ENCODE measurements at regions not wholly inside any gene's neighbourhood (a gene's known extent, or its start where the extent isn't known, plus 50 kb on each side); places are given as distances from the start of the nearest gene placed in this dataset.

DNA sequence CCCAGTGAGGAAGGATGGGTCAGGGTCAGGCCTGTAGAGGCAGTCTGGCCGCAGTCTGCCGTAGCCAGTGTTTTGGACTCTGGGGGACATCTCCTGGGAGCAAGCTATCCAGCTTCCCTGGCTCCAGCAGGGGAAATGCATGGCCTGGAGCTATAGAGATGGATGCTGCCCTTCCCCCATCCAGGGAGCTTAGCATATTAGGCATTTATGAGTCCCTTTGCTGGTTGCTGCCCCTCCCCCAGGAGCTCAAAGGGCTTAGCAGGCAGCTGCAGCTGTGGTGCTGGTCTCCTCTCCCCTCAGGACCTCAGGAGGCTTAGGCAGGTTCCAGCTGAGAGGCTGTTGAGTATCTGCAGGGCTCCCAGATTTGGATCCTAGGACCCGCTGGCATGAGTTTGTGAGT, 1158.7 kb downstream of the DTWD2 start:
- FAIRE-seq (no peak), DNase-seq (ENCODE audit: low read depth, low spot score) (no peak)
- H3K9ac ChIP-seq (replicated peaks; ENCODE audit: extremely low read depth, insufficient read depth, low read length) = no peak overlapping the region
- TF ChIP-seq MAX (IDR thresholded peaks at IDR 0.05; ENCODE audit: insufficient read depth, insufficient read length) (no peak), EZH2 (IDR thresholded peaks at IDR 0.05; ENCODE audit: borderline replicate concordance, low read depth, low read length, severe bottlenecking) (no peak), FOS (IDR thresholded peaks at IDR 0.05; ENCODE audit: borderline replicate concordance, insufficient read depth, low read length) (no peak), JUN (IDR thresholded peaks at IDR 0.05; ENCODE audit: borderline replicate concordance, insufficient read depth, insufficient read length, low read depth) (no peak), POLR2A (IDR thresholded peaks at IDR 0.05; ENCODE audit: low read depth, low read length) (no peak), POLR2AphosphoS5 (IDR thresholded peaks at IDR 0.05; ENCODE audit: insufficient read depth, low read depth, low read length) (no peak), GATA2 (IDR thresholded peaks at IDR 0.05; ENCODE audit: insufficient read depth, insufficient read length, low read depth, low read length) (no peak), CTCF (IDR thresholded peaks at IDR 0.05; ENCODE audit: extremely low read depth in 1 of 2, insufficient read depth in 1 of 2, low read depth in 1 of 2, low read length in 2 of 2) (no peak), MYC (IDR thresholded peaks at IDR 0.05; ENCODE audit: low read depth, low read length) (no peak)
- H3K36me3 ChIP-seq (ENCODE audit: control insufficient read depth in 2 of 2, extremely low read depth in 1 of 2, insufficient read depth in 2 of 2, low read length in 2 of 2) = no peaks in the 10 kb centered on the region
- no peaks in the 10 kb centered on the region for H3K4me1 ChIP-seq (ENCODE audit: control insufficient read depth, extremely low read depth, insufficient read depth, low read length)
- no peak overlapping the region for H2AFZ ChIP-seq (ENCODE audit: low read depth, low read length)
- ChIA-PET CTCF (no interaction called here), POLR2A (no interaction called here)
- peaks cover 2% of the 10 kb centered on the region for H3K9me3 ChIP-seq (replicated peaks; ENCODE audit: control insufficient read depth, insufficient read depth, low read length)
- no peak overlapping the region for H3K27ac ChIP-seq (ENCODE audit: insufficient read depth, low read depth, low read length)
- no peaks in the 10 kb centered on the region for H3K27me3 ChIP-seq (ENCODE audit: control insufficient read depth in 2 of 2, insufficient read depth in 2 of 2, low read length in 2 of 2)
- H4K20me1 ChIP-seq (replicated peaks; ENCODE audit: control insufficient read depth, extremely low read depth, insufficient read depth, low read length) = no peaks in the 10 kb centered on the region
- H3K9me1 ChIP-seq (replicated peaks; ENCODE audit: control insufficient read depth, extremely low read depth, insufficient read depth, low read length) = no peaks in the 10 kb centered on the region
- no peak overlapping the region for H3K4me2 ChIP-seq (ENCODE audit: insufficient read depth, low read length)
- dilution Hi-C loops (cut with MboI; ENCODE audit: extremely low pct_ligation_motif_present, low sequenced_read_pairs) (no loop called here), intact Hi-C loops (cut with micrococcal nuclease) (no loop called here)
- no peaks in the 10 kb centered on the region for H3K79me2 ChIP-seq (ENCODE audit: control insufficient read depth, insufficient read depth, low read length)
- no TSS peak for BruUV-seq (replicated peaks)
- no peak overlapping the region for H3K4me3 ChIP-seq (replicated peaks in 1 of 3; ENCODE audit: insufficient read depth in 1 of 3, low read depth in 1 of 3, low read length in 3 of 3)
